MG63 (cell line): ENCODE measurements at regions not wholly inside any gene's neighbourhood (a gene's known extent, or its start where the extent isn't known, plus 50 kb on each side); places are given as distances from the start of the nearest gene placed in this dataset.

Experiments used
- DNase-seq: peaks from one replicate; pipeline ENCODE4 v3.0.0-alpha.2; 2020
- H3K27me3 ChIP-seq: fragments of 250-450 bp; sonication (Bioruptor Pico); 2 replicates; pipeline ENCODE4 v1.5.1; 2020; ENCODE audit warnings: mild to moderate bottlenecking, moderate library complexity
- H3K36me3 ChIP-seq: fragments of 250-450 bp; sonication (Bioruptor Pico); 2 replicates; pipeline ENCODE4 v1.5.1; 2020; ENCODE audit warnings: mild to moderate bottlenecking, moderate library complexity
- H3K4me3 ChIP-seq: fragments of 250-450 bp; sonication (Bioruptor Pico); 2 replicates; pipeline ENCODE4 v1.5.1; 2020; ENCODE audit warnings: mild to moderate bottlenecking, moderate library complexity
- H3K9me3 ChIP-seq: fragments of 250-450 bp; sonication (Bioruptor Pico); 2 replicates; pipeline ENCODE4 v1.5.1; 2020; ENCODE audit warnings: mild to moderate bottlenecking, moderate library complexity

DNA sequence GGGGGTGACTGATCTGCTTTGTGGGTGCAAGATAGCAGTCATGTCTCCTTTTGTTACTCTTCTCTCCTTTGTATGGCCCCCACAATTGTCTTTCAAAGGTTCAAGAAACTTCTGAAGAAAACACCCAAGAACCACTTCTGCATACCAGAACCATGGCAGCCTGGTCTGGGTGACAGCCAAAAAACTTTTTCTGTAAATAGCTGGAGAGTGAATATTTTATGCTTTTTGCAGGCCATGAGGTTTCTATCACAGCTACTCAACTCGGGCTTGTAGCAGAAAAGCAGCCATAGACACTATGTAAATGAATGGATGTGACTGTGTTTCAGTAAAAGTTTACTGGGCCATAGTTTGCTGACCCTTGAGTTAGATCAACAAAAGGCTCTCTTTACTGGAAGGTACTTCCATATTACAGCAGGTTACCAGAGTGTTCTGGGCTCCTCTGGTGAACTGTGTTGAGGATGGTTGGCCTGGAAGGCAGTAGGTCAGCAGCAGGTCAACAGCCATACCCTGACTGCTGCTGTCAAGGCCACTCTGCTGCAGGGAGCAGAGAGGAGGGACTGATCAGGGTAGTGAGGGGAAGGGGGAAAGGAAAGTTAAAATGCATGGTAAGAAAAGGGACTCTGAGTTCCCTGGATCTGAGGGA lies 116.4 kb downstream of the GDAP2 start:
- H3K4me3 ChIP-seq = no peak overlapping the region
- no peaks in the 10 kb centered on the region for H3K27me3 ChIP-seq
- no peak for DNase-seq
- H3K9me3 ChIP-seq = no peaks in the 10 kb centered on the region; the same call in 1 of the 2 replicates
- no peaks in the 10 kb centered on the region for H3K36me3 ChIP-seq
